HEK293T (cell line): ENCODE measurements at regions not wholly inside any gene's neighbourhood (a gene's known extent, or its start where the extent isn't known, plus 50 kb on each side); places are given as distances from the start of the nearest gene placed in this dataset.

ENCODE experiments used
- CTCF ChIA-PET: fragments of 350-600 bp; formaldehyde crosslinking; extraction: SDS; loops from one replicate; lab custom pipeline; 2021; ENCODE audit warnings: antibody characterized with exemption, inconsistent platforms; lab: Yijun Ruan, JAX
- POLR2A ChIA-PET: fragments of 350-600 bp; formaldehyde crosslinking; extraction: SDS; loops from one replicate; lab custom pipeline; 2020; ENCODE audit warnings: antibody characterized with exemption, inconsistent platforms; lab: Yijun Ruan, JAX
- DNase-seq: peaks from one replicate; pipeline ENCODE4 v3.0.0; 2012; ENCODE audit warnings: mixed read lengths; ENCODE audit errors: extremely low spot score
- ELF4 ChIP-seq: fragments of 450-650 bp; IDR thresholded peaks from 2 replicates; pipeline ENCODE4 v1.6.1; 2017; ENCODE audit warnings: antibody characterized with exemption
- FOXK2 ChIP-seq: fragments of 450-650 bp; IDR thresholded peaks from 2 replicates; pipeline ENCODE4 v1.6.1; 2016; ENCODE audit warnings: mild to moderate bottlenecking
- FOXM1 ChIP-seq: fragments of 450-650 bp; IDR thresholded peaks from 2 replicates; pipeline ENCODE4 v1.6.1; 2017; ENCODE audit warnings: mild to moderate bottlenecking, borderline replicate concordance
- HDGF ChIP-seq: fragments of 450-650 bp; IDR thresholded peaks from 2 replicates; pipeline ENCODE4 v1.6.1; 2017; ENCODE audit warnings: antibody characterized with exemption, borderline replicate concordance
- NFRKB ChIP-seq: fragments of 450-650 bp; IDR thresholded peaks from 2 replicates; pipeline ENCODE4 v1.6.1; 2016; ENCODE audit warnings: mild to moderate bottlenecking, moderate library complexity
- SUZ12 ChIP-seq: fragments of 450-650 bp; IDR thresholded peaks from 2 replicates; pipeline ENCODE4 v1.6.1; 2016; ENCODE audit warnings: mild to moderate bottlenecking
- ZNF384 ChIP-seq: fragments of 450-650 bp; IDR thresholded peaks from 2 replicates; pipeline ENCODE4 v1.6.1; 2016

GRCh38 chr5:112686675-112687074, 51.0 kb upstream of the APC start:
- CTCF ChIA-PET, result no interaction called here
- DNase-seq, result no peak
- TF ChIP-seq FOXK2 (no peak), FOXM1 (no peak), ELF4 (no peak)
- POLR2A ChIA-PET, result no interaction called here

DNA sequence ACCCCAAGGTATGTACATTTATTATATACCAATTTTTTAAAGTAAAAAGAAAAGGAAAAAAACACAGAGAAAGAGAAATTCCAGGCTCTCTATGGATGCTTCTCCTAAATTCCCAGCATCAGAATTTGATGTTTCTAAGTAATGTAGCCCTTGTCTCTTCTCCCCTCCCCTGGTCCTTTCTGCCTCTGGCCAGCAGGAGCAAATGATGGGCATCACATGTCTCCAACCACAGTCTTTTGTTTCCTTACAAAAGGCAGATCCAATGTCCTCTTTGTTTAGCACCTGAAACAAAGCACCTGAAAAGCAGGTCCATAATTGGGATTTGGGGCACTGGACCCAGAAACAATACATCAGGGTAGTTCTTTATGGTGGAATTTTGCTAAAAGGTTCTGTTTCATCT, 50.4 kb upstream of the APC start:
- ChIA-PET CTCF (interaction anchor here (0.6 kb wide), 1 partner anchor 48 kb away, joined by 3 read pairs; no protein-coding TSS in a partner anchor), POLR2A (no interaction called here)
- no peak for DNase-seq
- no peak for TF ChIP-seq NFRKB
- no peak for TF ChIP-seq ZNF384
- TF ChIP-seq SUZ12, result no peak
- no peak for TF ChIP-seq HDGF
